Upper lobe of right lung (tissue), 1 donor: ENCODE measurements at regions not wholly inside any gene's neighbourhood (a gene's known extent, or its start where the extent isn't known, plus 50 kb on each side); places are given as distances from the start of the nearest gene placed in this dataset.

Experiments
- ATAC-seq: fragments of 200-7000 bp; cut with Tn5 transposase; one replicate; pipeline ENCODE4 v1.9.1; 2020; ENCODE audit warnings: mild to moderate bottlenecking, moderate library complexity
- DNase-seq: peaks from one replicate; pipeline ENCODE4 v3.0.0-alpha.2; 2020
- H3K27ac ChIP-seq: fragments of 200-600 bp; one replicate; pipeline ENCODE4 v1.8.0; 2022
- H3K27me3 ChIP-seq: fragments of 200-600 bp; one replicate; pipeline ENCODE4 v1.8.0; 2022; ENCODE audit warnings: mild to moderate bottlenecking
- H3K36me3 ChIP-seq: fragments of 200-600 bp; one replicate; pipeline ENCODE4 v1.8.0; 2022
- H3K4me1 ChIP-seq: fragments of 200-600 bp; one replicate; pipeline ENCODE4 v1.8.0; 2022
- H3K4me3 ChIP-seq: fragments of 200-600 bp; one replicate; pipeline ENCODE4 v1.8.0; 2022; ENCODE audit warnings: mild to moderate bottlenecking
- H3K9me3 ChIP-seq: fragments of 200-600 bp; one replicate; pipeline ENCODE4 v1.8.0; 2022
- intact Hi-C: fragments of 100-400 bp; cut with DNase I; formaldehyde crosslinking; loops from one replicate; pipeline ENCODE4 v1.11.0; 2022
- TF ChIP-seq, protein P1 (sequence below): fragments of 200-600 bp; IDR thresholded peaks from one replicate; pipeline ENCODE4 v1.8.0; 2022; ENCODE audit warnings: antibody characterized with exemption
- donor health status: DM: no; HTN: yes; CAD: no; lungs with severe emphysema.

DNA sequence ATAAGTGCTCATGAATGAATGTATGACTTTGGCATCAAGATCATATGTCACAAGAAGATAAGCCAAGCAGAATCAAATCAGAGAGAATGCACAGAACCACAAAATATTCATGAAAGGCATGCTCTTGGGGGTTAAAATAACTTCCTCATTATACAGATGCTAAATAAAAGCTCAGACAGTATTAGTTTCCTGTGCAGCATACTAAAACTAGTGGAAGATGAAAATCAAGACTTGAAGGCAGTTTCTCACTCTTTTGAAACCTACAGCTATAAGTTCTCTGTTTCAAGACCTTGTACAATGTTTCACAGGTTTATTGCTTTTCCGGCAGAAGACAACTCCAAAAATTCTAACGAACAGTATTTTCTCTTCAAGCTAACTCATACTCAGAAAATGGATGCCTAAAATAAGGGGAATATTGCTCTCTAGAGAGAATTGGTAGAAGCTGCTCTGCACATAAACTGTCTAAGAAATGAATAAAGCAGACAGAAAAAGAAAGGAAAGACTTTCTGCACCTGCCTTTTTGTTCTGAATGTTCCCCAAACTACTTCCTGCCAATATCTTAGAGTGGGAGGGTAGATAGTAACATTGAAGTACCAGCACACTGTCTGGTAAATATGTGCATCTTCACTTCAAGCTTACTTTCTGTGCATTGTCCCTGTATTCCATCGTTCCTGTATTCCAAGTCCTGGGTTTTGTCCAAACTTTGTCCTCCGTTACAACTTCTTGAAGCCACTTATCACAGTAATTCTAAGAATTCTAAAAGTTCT is 639.4 kb upstream of the FAT3 start:
- intact Hi-C loops = no loop called here
- ATAC-seq (no peak), DNase-seq (no peak)
- no peaks in the 10 kb centered on the region for H3K9me3 ChIP-seq
- TF ChIP-seq, protein P1, sequence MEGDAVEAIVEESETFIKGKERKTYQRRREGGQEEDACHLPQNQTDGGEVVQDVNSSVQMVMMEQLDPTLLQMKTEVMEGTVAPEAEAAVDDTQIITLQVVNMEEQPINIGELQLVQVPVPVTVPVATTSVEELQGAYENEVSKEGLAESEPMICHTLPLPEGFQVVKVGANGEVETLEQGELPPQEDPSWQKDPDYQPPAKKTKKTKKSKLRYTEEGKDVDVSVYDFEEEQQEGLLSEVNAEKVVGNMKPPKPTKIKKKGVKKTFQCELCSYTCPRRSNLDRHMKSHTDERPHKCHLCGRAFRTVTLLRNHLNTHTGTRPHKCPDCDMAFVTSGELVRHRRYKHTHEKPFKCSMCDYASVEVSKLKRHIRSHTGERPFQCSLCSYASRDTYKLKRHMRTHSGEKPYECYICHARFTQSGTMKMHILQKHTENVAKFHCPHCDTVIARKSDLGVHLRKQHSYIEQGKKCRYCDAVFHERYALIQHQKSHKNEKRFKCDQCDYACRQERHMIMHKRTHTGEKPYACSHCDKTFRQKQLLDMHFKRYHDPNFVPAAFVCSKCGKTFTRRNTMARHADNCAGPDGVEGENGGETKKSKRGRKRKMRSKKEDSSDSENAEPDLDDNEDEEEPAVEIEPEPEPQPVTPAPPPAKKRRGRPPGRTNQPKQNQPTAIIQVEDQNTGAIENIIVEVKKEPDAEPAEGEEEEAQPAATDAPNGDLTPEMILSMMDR = no peak
- no peak overlapping the region for H3K4me3 ChIP-seq
- no peaks in the 10 kb centered on the region for H3K4me1 ChIP-seq
- no peak overlapping the region for H3K27ac ChIP-seq
- no peaks in the 10 kb centered on the region for H3K36me3 ChIP-seq
- no peaks in the 10 kb centered on the region for H3K27me3 ChIP-seq

DNA sequence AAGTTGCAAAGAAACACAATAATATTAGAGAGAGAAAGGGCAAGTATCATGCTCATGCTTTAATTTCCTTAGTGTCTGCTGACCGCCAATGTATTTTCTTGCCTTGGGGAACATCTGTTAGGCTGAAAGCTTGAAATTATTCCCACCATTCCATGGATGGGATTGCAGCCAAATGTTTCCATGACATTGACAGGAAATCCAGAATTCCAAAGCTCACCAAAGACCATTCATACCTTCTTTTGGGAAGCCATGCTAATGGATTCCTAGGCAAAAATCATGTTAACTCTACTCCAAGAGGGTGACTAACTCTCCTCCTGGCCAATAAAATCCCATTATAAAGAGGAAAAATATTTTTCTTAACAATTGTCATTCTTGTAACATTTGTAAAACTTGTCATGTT is 661.4 kb upstream of the FAT3 start:
- Histone ChIP-seq H3K27ac (no peak overlapping the region), H3K9me3 (no peaks in the 10 kb centered on the region), H3K27me3 (no peaks in the 10 kb centered on the region), H3K4me3 (no peak overlapping the region), H3K36me3 (no peaks in the 10 kb centered on the region), H3K4me1 (no peaks in the 10 kb centered on the region)
- DNase-seq (no peak), ATAC-seq (no peak)
- intact Hi-C loops = no loop called here
- TF ChIP-seq, protein P1 = no peak

DNA sequence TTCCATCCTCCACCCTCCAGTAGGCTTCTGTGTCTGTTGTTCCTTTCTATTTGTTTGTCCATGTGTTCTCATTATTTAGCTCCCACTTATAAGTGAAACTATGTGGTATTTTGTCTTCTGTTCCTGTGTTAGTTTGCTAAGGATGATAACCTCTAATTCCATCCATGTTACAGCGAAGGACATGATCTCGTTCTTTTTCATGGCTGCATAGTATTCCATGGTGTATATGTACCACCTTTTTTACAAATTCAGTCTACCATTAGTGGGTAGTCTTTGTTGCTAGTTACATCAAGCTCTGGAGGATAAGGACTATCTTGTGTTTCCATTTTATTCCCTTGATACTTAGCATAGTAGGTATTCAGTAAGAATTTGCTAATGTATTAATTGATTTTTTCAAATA is 664.2 kb upstream of the FAT3 start:
- no peak for DNase-seq
- TF ChIP-seq, protein P1 = no peak
- Histone ChIP-seq H3K4me3 (no peak overlapping the region), H3K4me1 (no peaks in the 10 kb centered on the region), H3K9me3 (no peaks in the 10 kb centered on the region), H3K36me3 (no peaks in the 10 kb centered on the region), H3K27ac (no peak overlapping the region), H3K27me3 (no peaks in the 10 kb centered on the region)
- ATAC-seq = no peak
- intact Hi-C loops = no loop called here

DNA sequence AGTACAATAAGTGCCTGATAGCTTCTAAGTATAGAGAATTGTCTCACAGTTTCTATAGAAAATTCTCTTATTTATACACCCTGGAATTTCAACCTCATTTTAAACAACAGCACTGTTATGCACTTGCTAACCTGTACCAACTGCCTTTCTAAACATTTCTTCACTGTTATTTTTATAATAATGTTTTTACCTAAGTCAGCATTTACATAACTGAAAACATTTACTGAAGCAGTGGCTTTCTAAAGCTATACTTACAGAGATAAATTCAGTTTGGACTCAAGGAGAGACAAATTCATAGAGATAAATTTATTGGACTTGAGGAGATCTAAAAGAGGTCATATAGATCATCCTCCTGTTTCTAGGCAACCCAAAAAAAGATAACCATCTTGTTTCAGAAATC is 686.6 kb upstream of the FAT3 start:
- H3K4me1 ChIP-seq = no peaks in the 10 kb centered on the region
- intact Hi-C loops = no loop called here
- no peak for DNase-seq
- no peak for ATAC-seq
- no peaks in the 10 kb centered on the region for H3K9me3 ChIP-seq
- H3K4me3 ChIP-seq = no peak overlapping the region
- H3K27me3 ChIP-seq = no peaks in the 10 kb centered on the region
- no peaks in the 10 kb centered on the region for H3K36me3 ChIP-seq
- H3K27ac ChIP-seq = no peak overlapping the region
- TF ChIP-seq, protein P1 = no peak

DNA sequence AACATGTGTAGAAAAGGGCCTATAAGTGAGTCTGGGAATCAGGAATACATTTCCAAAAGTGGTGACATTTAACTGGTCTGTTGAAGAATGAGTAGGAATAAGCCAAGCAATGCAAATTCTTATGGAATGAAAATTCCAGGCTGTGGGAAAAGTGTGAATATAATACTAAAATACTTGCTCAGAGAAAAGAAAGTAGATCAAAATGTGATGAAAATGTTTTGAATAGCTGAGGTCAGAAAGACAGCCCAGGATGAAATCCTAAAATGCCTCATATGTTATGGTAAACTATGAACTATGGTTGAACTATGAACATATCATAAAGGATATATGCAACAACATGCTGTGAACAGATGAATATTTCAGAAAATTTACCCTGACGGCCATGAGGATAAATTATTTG is 688.3 kb upstream of the FAT3 start:
- DNase-seq = no peak
- H3K27me3 ChIP-seq = no peaks in the 10 kb centered on the region
- H3K4me1 ChIP-seq = no peaks in the 10 kb centered on the region
- ATAC-seq = no peak
- TF ChIP-seq, protein P1 = no peak
- no peak overlapping the region for H3K27ac ChIP-seq
- intact Hi-C loops = no loop called here
- H3K9me3 ChIP-seq = no peaks in the 10 kb centered on the region
- no peaks in the 10 kb centered on the region for H3K36me3 ChIP-seq
- no peak overlapping the region for H3K4me3 ChIP-seq

DNA sequence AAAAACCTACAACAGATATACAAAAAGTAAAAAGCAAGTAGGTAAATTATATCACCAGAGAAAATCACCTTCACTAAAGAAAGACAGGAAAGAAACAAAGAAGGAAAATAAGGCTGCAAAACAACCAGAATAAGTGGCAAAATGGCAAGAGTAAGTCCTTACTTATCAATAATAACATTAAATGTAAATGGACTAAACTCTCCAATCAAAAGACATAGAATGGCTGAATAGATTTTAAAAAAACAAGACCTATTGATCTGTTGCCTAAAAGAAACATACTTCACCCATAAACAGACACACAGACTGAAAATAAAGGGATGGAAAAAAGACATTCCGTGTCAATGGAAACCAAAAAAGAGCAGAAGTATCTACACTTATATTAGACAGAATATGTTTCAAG is 695.7 kb upstream of the FAT3 start:
- H3K27me3 ChIP-seq = no peaks in the 10 kb centered on the region
- intact Hi-C loops = no loop called here
- no peak overlapping the region for H3K27ac ChIP-seq
- H3K36me3 ChIP-seq = no peaks in the 10 kb centered on the region
- H3K4me3 ChIP-seq = no peak overlapping the region
- ATAC-seq = no peak
- H3K9me3 ChIP-seq = no peaks in the 10 kb centered on the region
- TF ChIP-seq, protein P1 = no peak
- no peaks in the 10 kb centered on the region for H3K4me1 ChIP-seq
- no peak for DNase-seq
